Kidney (tissue), 13 donors: ENCODE measurements at regions not wholly inside any gene's neighbourhood (a gene's known extent, or its start where the extent isn't known, plus 50 kb on each side); places are given as distances from the start of the nearest gene placed in this dataset.

Experiments used
- DNase-seq, 5 donors: peaks; one replicate each; pipeline ENCODE4 v3.0.0-alpha.2; 2013 to 2020
- FAIRE-seq: peaks from 2 replicates; lab custom pipeline; 2012; peaks lifted over from hg19 to GRCh38; lab: Jason Lieb, UNC
- H3K27ac ChIP-seq, 2 donors: one replicate each; pipeline ENCODE4 v1.7.0; 2013; ENCODE audit warnings: low read depth in 2 of 2, low read length in 2 of 2, inconsistent platforms in 1 of 2
- H3K27me3 ChIP-seq: one replicate; pipeline ENCODE4 v1.7.1; 2013; ENCODE audit warnings: low read length, inconsistent platforms; ENCODE audit not compliant: control insufficient read depth, insufficient read depth
- H3K36me3 ChIP-seq, 3 donors: one replicate each; pipeline versions ENCODE4 v1.7.0 to v1.7.1; 2013; ENCODE audit warnings: low read length in 3 of 3, control low read depth in 1 of 3, inconsistent platforms in 1 of 3; ENCODE audit not compliant: insufficient read depth in 3 of 3, control insufficient read depth in 2 of 3
- H3K4me1 ChIP-seq, 3 donors: one replicate each; pipeline versions ENCODE4 v1.7.0 to v1.7.1; 2013; ENCODE audit warnings: low read length in 3 of 3, inconsistent platforms in 1 of 3, low read depth in 1 of 3; ENCODE audit not compliant: control insufficient read depth in 2 of 3, insufficient read depth in 2 of 3
- H3K4me3 ChIP-seq, 3 donors: one replicate each; pipeline versions ENCODE4 v1.7.0 to v1.8.1; 2013; ENCODE audit warnings: low read length in 3 of 3, control low read depth in 1 of 3, inconsistent platforms in 1 of 3
- H3K9ac ChIP-seq, 3 donors: one replicate each; pipeline versions ENCODE4 v1.7.0 to v1.7.1; 2013; ENCODE audit warnings: low read length in 3 of 3, control low read depth in 1 of 3, inconsistent platforms in 1 of 3
- H3K9me3 ChIP-seq, 3 donors: one replicate each; pipeline versions ENCODE4 v1.7.0 to v1.7.1; 2013; ENCODE audit warnings: low read length in 3 of 3, control low read depth in 1 of 3, inconsistent platforms in 1 of 3; ENCODE audit not compliant: control insufficient read depth in 2 of 3, insufficient read depth in 1 of 3
- CTCF ChIP-seq: IDR thresholded peaks from 3 replicates; pipeline ENCODE4 v1.5.1; 2012; ENCODE audit warnings: mild to moderate bottlenecking, moderate library complexity, borderline replicate concordance; ENCODE audit not compliant: insufficient read depth; ENCODE audit errors: extremely low read depth
- intact Hi-C: fragments of 100-400 bp; cut with DNase I; formaldehyde crosslinking; loops from one replicate; pipeline ENCODE4 v1.11.1; 2022
- donor health status: control.
- donor health status: control.
- donor health status: control.
- donor health status: control.
- donor health status: control.
- donor health status: DM: yes; HTN: yes; CAD: no.
- donor health status: Normal renal cell carcinoma (clear cell type).

- Histone ChIP-seq H3K27ac (no peak overlapping the region), H3K4me1 (no peaks in the 10 kb centered on the region), H3K27me3 (no peaks in the 10 kb centered on the region), H3K9me3 (no peaks in the 10 kb centered on the region), H3K36me3 (no peaks in the 10 kb centered on the region), H3K4me3 (no peak overlapping the region), H3K9ac (no peak overlapping the region)
- intact Hi-C loops: no loop called here
- no peak for TF ChIP-seq CTCF
- DNase-seq (no peak), FAIRE-seq (no peak)
Measured at GRCh38 chr2:2689306-2689705, 358.2 kb upstream of the MYT1L start.

- no peak overlapping the region for H3K4me3 ChIP-seq
- no peak for TF ChIP-seq CTCF
- H3K9me3 ChIP-seq: no peaks in the 10 kb centered on the region
- H3K36me3 ChIP-seq: no peaks in the 10 kb centered on the region
- DNase-seq: no peak
- no peak overlapping the region for H3K9ac ChIP-seq
- H3K27ac ChIP-seq: no peak overlapping the region
- intact Hi-C loops: no loop called here
- no peak for FAIRE-seq
- no peaks in the 10 kb centered on the region for H3K27me3 ChIP-seq
- no peaks in the 10 kb centered on the region for H3K4me1 ChIP-seq
Measured at GRCh38 chr2:2688254-2688653, 357.2 kb upstream of the MYT1L start.

GRCh38 chr2:2687745-2688144 is 356.7 kb upstream of the MYT1L start:
- no peak for DNase-seq
- no peak overlapping the region for H3K27ac ChIP-seq
- no peak for FAIRE-seq
- H3K27me3 ChIP-seq: no peaks in the 10 kb centered on the region
- intact Hi-C loops: no loop called here
- no peaks in the 10 kb centered on the region for H3K36me3 ChIP-seq
- H3K4me1 ChIP-seq: no peaks in the 10 kb centered on the region
- no peak for TF ChIP-seq CTCF
- no peak overlapping the region for H3K4me3 ChIP-seq
- H3K9me3 ChIP-seq: no peaks in the 10 kb centered on the region
- H3K9ac ChIP-seq: no peak overlapping the region

GRCh38 chr2:2686222-2686621 is 355.1 kb upstream of the MYT1L start:
- peak in 1 of 5 donors; percentile 43 for DNase-seq

More at GRCh38 chr2:2686222-2686621, 355.1 kb upstream of the MYT1L start:
- Histone ChIP-seq H3K27ac (no peak overlapping the region), H3K27me3 (no peaks in the 10 kb centered on the region), H3K4me3 (no peak overlapping the region), H3K4me1 (no peaks in the 10 kb centered on the region), H3K36me3 (no peaks in the 10 kb centered on the region), H3K9me3 (no peaks in the 10 kb centered on the region), H3K9ac (no peak overlapping the region)
- no peak for FAIRE-seq
- intact Hi-C loops: no loop called here
- TF ChIP-seq CTCF: no peak
